ENCODE measurements at regions not wholly inside any gene's neighbourhood (a gene's known extent, or its start where the extent isn't known, plus 50 kb on each side); places are given as distances from the start of the nearest gene placed in this dataset.

GRCh38 chr18:25710981-25711380, 359.0 kb upstream of the ZNF521 start:
- no peak for DNase-seq

- DNase-seq: no peak
Observed at GRCh38 chr18:25705650-25706049, 353.7 kb upstream of the ZNF521 start.

GRCh38 chr18:25704494-25704893, 352.5 kb upstream of the ZNF521 start:
- DNase-seq: no peak

- DNase-seq: no peak
Observed at GRCh38 chr18:25704071-25704470, 352.1 kb upstream of the ZNF521 start.

GRCh38 chr18:25701821-25702220, 349.9 kb upstream of the ZNF521 start:
- no peak for DNase-seq

GRCh38 chr18:25686960-25687500, 335.1 kb upstream of the ZNF521 start:
- DNase-seq: no peak

- DNase-seq: no peak
Observed at GRCh38 chr18:25685088-25685487, 333.1 kb upstream of the ZNF521 start.

- DNase-seq: no peak
Observed at GRCh38 chr18:25679491-25679890, 327.5 kb upstream of the ZNF521 start.

GRCh38 chr18:25678221-25678620, 326.3 kb upstream of the ZNF521 start:
- no peak for DNase-seq

GRCh38 chr18:25675123-25675850, 323.3 kb upstream of the ZNF521 start:
- DNase-seq: no peak

GRCh38 chr18:25674183-25674582, 322.2 kb upstream of the ZNF521 start:
- no peak for DNase-seq

GRCh38 chr18:25672490-25672889, 320.5 kb upstream of the ZNF521 start:
- DNase-seq: no peak

GRCh38 chr18:25669741-25670140, 317.8 kb upstream of the ZNF521 start:
- DNase-seq: no peak

GRCh38 chr18:25662272-25662671, 310.3 kb upstream of the ZNF521 start:
- DNase-seq: no peak

GRCh38 chr18:25661831-25662230, 309.9 kb upstream of the ZNF521 start:
- no peak for DNase-seq

GRCh38 chr18:25659541-25659940, 307.6 kb upstream of the ZNF521 start:
- no peak for DNase-seq

- DNase-seq: no peak
Observed at GRCh38 chr18:25658476-25658875, 306.5 kb upstream of the ZNF521 start.

GRCh38 chr18:25651553-25651952, 299.6 kb upstream of the ZNF521 start:
- no peak for DNase-seq

- no peak for DNase-seq
Observed at GRCh38 chr18:25650201-25650941, 298.4 kb upstream of the ZNF521 start.

- no peak for DNase-seq
Observed at GRCh38 chr18:25648716-25649260, 296.8 kb upstream of the ZNF521 start.

GRCh38 chr18:25647404-25647803, 295.4 kb upstream of the ZNF521 start:
- no peak for DNase-seq

- no peak for DNase-seq
Observed at GRCh38 chr18:25646971-25647370, 295.0 kb upstream of the ZNF521 start.

GRCh38 chr18:25639596-25639995, 287.6 kb upstream of the ZNF521 start:
- DNase-seq: no peak

- DNase-seq: no peak
Observed at GRCh38 chr18:25633563-25633962, 281.6 kb upstream of the ZNF521 start.

All from T-helper 1 cell (primary cell).